ENCODE measurements at regions not wholly inside any gene's neighbourhood (a gene's known extent, or its start where the extent isn't known, plus 50 kb on each side); places are given as distances from the start of the nearest gene placed in this dataset.

- TF ChIP-seq MAX (IDR thresholded peaks at IDR 0.05; ENCODE audit: low read depth, low read length) (no peak), POLR2A (IDR thresholded peaks at IDR 0.05; ENCODE audit: extremely low read depth, insufficient read length) (no peak), MYC (IDR thresholded peaks at IDR 0.05; ENCODE audit: low read depth, low read length) (no peak), CTCF (IDR thresholded peaks at IDR 0.05; ENCODE audit: low read depth, low read length) (no peak)
- no peak overlapping the region for H3K4me3 ChIP-seq (ENCODE audit: low read depth, low read length)
- DNase-seq (ENCODE audit: low read depth), result no peak
Observed at GRCh38 chr5:12016159-12016746, 112.0 kb upstream of the CTNND2 start.

GRCh38 chr5:12013351-12013750 lies 109.1 kb upstream of the CTNND2 start:
- TF ChIP-seq POLR2A (IDR thresholded peaks at IDR 0.05; ENCODE audit: extremely low read depth, insufficient read length), result no peak
- TF ChIP-seq CTCF (IDR thresholded peaks at IDR 0.05; ENCODE audit: low read depth, low read length), result no peak
- TF ChIP-seq MYC (IDR thresholded peaks at IDR 0.05; ENCODE audit: low read depth, low read length), result no peak
- no peak for TF ChIP-seq MAX (IDR thresholded peaks at IDR 0.05; ENCODE audit: low read depth, low read length)
- DNase-seq (ENCODE audit: low read depth), result no peak
- H3K4me3 ChIP-seq (ENCODE audit: low read depth, low read length), result no peak overlapping the region

- TF ChIP-seq MYC (IDR thresholded peaks at IDR 0.05; ENCODE audit: low read depth, low read length) (no peak), CTCF (IDR thresholded peaks at IDR 0.05; ENCODE audit: low read depth, low read length) (no peak), MAX (IDR thresholded peaks at IDR 0.05; ENCODE audit: low read depth, low read length) (no peak), POLR2A (IDR thresholded peaks at IDR 0.05; ENCODE audit: extremely low read depth, insufficient read length) (no peak)
- no peak for DNase-seq (ENCODE audit: low read depth)
Observed at GRCh38 chr5:12003680-12004079, 99.4 kb upstream of the CTNND2 start.

GRCh38 chr5:11998397-11998796 lies 94.2 kb upstream of the CTNND2 start:
- TF ChIP-seq POLR2A (IDR thresholded peaks at IDR 0.05; ENCODE audit: extremely low read depth, insufficient read length), result no peak
- TF ChIP-seq CTCF (IDR thresholded peaks at IDR 0.05; ENCODE audit: low read depth, low read length), result no peak
- TF ChIP-seq MAX (IDR thresholded peaks at IDR 0.05; ENCODE audit: low read depth, low read length), result no peak
- TF ChIP-seq MYC (IDR thresholded peaks at IDR 0.05; ENCODE audit: low read depth, low read length), result no peak

More at GRCh38 chr5:12003680-12004079, 99.4 kb upstream of the CTNND2 start:
- H3K4me3 ChIP-seq (ENCODE audit: low read depth, low read length), result no peak overlapping the region

GRCh38 chr5:11997942-11998341 lies 93.7 kb upstream of the CTNND2 start:
- TF ChIP-seq MYC (IDR thresholded peaks at IDR 0.05; ENCODE audit: low read depth, low read length) (no peak), MAX (IDR thresholded peaks at IDR 0.05; ENCODE audit: low read depth, low read length) (no peak), POLR2A (IDR thresholded peaks at IDR 0.05; ENCODE audit: extremely low read depth, insufficient read length) (no peak), CTCF (IDR thresholded peaks at IDR 0.05; ENCODE audit: low read depth, low read length) (no peak)
- DNase-seq (ENCODE audit: low read depth), result no peak
- H3K4me3 ChIP-seq (ENCODE audit: low read depth, low read length), result no peak overlapping the region

More at GRCh38 chr5:11998397-11998796, 94.2 kb upstream of the CTNND2 start:
- no peak overlapping the region for H3K4me3 ChIP-seq (ENCODE audit: low read depth, low read length)
- DNase-seq (ENCODE audit: low read depth), result no peak
